ENCODE measurements at regions not wholly inside any gene's neighbourhood (a gene's known extent, or its start where the extent isn't known, plus 50 kb on each side); places are given as distances from the start of the nearest gene placed in this dataset.

DNA sequence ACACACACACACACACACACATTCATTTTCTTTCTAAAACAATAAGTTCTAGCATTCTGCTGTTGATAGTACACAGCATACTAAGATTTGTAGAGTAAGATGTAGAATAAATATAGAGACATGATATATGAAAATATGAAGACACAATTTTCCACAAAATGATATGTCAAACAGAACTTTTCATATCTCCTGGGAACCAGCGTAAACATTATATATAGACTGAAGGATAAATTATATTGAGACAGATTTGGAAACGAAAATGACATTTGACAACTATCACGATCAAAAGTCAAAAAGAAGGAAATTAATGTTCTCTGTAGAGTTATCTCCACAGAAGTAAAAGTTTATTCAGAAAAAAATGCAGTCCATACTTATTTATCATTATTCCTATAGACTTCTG lies 1605.7 kb upstream of the SLC10A2 start:
- peaks cover 24% of the 10 kb centered on the region; the same call in 1 of the 2 replicates for H3K9me3 Mint-ChIP-seq
- no peak overlapping the region for H3K4me3 Mint-ChIP-seq
- H3K4me1 Mint-ChIP-seq (ENCODE audit: low read depth), result no peaks in the 10 kb centered on the region
- H3K27me3 Mint-ChIP-seq (ENCODE audit: insufficient read depth), result no peaks in the 10 kb centered on the region
- H3K27ac Mint-ChIP-seq, result no peak overlapping the region
- DNase-seq, result no peak
- H3K36me3 Mint-ChIP-seq (ENCODE audit: low read depth), result no peaks in the 10 kb centered on the region
- TF ChIP-seq, protein P1, sequence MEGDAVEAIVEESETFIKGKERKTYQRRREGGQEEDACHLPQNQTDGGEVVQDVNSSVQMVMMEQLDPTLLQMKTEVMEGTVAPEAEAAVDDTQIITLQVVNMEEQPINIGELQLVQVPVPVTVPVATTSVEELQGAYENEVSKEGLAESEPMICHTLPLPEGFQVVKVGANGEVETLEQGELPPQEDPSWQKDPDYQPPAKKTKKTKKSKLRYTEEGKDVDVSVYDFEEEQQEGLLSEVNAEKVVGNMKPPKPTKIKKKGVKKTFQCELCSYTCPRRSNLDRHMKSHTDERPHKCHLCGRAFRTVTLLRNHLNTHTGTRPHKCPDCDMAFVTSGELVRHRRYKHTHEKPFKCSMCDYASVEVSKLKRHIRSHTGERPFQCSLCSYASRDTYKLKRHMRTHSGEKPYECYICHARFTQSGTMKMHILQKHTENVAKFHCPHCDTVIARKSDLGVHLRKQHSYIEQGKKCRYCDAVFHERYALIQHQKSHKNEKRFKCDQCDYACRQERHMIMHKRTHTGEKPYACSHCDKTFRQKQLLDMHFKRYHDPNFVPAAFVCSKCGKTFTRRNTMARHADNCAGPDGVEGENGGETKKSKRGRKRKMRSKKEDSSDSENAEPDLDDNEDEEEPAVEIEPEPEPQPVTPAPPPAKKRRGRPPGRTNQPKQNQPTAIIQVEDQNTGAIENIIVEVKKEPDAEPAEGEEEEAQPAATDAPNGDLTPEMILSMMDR (IDR thresholded peaks at IDR 0.05), result no peak

DNA sequence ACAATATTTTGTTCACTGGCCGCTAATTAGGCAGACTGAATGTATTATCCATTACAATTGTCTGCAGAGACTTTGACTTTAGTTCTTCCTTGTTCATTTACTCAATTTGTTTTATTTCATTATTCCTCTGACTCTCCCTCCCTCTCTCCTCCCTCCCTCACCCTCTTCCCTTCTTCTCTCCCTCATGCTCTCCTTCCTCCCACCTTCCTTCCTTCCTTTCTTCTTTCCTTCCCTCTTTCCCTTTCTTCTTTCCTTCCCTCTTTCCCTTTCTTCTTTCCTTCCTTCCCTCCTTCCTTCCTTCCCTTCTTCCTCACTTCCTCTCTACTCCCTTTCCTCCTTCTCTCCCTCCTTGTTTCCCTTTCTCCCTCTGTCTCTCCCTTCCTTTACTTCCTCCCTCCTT lies 1591.0 kb upstream of the SLC10A2 start:
- H3K9me3 Mint-ChIP-seq, result peaks cover 7% of the 10 kb centered on the region; the same call in 1 of the 2 replicates
- no peaks in the 10 kb centered on the region for H3K27me3 Mint-ChIP-seq (ENCODE audit: insufficient read depth)
- TF ChIP-seq, protein P1 (IDR thresholded peaks at IDR 0.05), result no peak
- no peak overlapping the region for H3K27ac Mint-ChIP-seq
- no peaks in the 10 kb centered on the region for H3K4me1 Mint-ChIP-seq (ENCODE audit: low read depth)
- no peak overlapping the region for H3K4me3 Mint-ChIP-seq
- no peak for DNase-seq
- no peaks in the 10 kb centered on the region for H3K36me3 Mint-ChIP-seq (ENCODE audit: low read depth)

DNA sequence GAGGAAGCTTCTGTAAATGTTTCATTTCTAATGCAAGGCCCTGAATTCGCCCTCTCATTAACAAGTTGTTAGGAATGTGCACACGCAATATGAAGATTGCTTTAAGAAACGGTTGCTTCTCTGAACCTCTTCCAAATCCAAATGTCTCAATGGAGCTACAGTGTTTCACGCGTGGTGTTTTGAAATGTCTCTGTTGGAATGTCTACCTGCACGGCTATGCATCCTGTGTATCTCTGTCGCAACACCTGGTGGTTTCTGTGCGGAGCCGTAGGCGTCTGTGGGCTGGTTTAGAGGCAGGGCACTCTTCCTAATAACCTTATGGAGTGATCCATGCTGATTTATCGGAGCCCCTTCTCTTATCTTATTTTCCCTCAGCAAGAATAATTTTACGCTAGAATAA lies 1584.2 kb upstream of the SLC10A2 start:
- TF ChIP-seq, protein P1 (IDR thresholded peaks at IDR 0.05), result no peak
- H3K4me3 Mint-ChIP-seq, result no peak overlapping the region
- no peaks in the 10 kb centered on the region for H3K27me3 Mint-ChIP-seq (ENCODE audit: insufficient read depth)
- H3K9me3 Mint-ChIP-seq, result peaks cover 13% of the 10 kb centered on the region
- H3K36me3 Mint-ChIP-seq (ENCODE audit: low read depth), result no peaks in the 10 kb centered on the region
- no peak for DNase-seq
- no peaks in the 10 kb centered on the region for H3K4me1 Mint-ChIP-seq (ENCODE audit: low read depth)
- H3K27ac Mint-ChIP-seq, result no peak overlapping the region

DNA sequence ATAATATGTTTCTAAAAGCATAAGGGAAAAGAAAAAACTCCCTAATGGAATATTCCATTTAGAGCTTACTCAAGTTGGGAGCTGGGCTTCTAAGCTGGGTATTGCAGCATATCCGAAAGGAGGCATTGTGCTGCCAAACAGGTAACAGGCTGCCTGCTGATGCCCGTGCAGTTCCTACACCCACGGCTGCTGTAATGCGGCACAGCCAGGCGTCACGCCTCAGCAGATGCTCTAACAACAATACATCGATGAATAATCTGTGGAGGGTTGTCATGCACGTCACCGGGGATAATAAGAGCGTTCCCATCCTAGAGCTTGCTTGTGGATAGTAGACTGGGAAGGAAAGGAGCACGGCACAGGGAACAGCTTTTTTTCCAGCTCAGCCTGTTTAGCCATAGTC lies 1582.1 kb upstream of the SLC10A2 start:
- no peak overlapping the region for H3K27ac Mint-ChIP-seq
- no peak overlapping the region for H3K4me3 Mint-ChIP-seq
- DNase-seq, result no peak
- TF ChIP-seq, protein P1 (IDR thresholded peaks at IDR 0.05), result no peak
- no peaks in the 10 kb centered on the region for H3K27me3 Mint-ChIP-seq (ENCODE audit: insufficient read depth)
- no peaks in the 10 kb centered on the region for H3K36me3 Mint-ChIP-seq (ENCODE audit: low read depth)
- H3K4me1 Mint-ChIP-seq (ENCODE audit: low read depth), result no peaks in the 10 kb centered on the region
- H3K9me3 Mint-ChIP-seq, result peaks cover 9% of the 10 kb centered on the region

DNA sequence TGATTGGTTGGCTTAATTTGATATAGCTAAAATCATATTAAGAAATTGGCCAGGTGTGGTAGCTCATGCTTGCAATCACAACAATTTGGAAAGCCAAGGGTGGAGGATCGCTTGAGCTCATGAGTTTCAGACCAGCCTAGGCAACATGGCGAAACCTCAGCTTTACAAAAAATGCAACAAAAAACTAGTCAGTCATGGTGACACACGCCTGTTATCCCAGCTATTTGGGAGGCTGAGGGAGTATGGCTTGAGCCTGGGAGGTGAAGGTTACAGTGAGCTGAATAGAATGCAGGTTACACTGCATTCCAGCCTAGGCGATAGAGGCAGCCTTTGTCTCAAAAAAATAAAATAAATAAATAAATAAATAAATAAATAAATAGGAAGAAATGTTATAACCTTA lies 1579.6 kb upstream of the SLC10A2 start:
- no peak overlapping the region for H3K4me3 Mint-ChIP-seq
- H3K4me1 Mint-ChIP-seq (ENCODE audit: low read depth), result no peaks in the 10 kb centered on the region
- no peak overlapping the region for H3K27ac Mint-ChIP-seq
- H3K36me3 Mint-ChIP-seq (ENCODE audit: low read depth), result no peaks in the 10 kb centered on the region
- H3K9me3 Mint-ChIP-seq, result peaks cover 11% of the 10 kb centered on the region
- no peak for DNase-seq
- H3K27me3 Mint-ChIP-seq (ENCODE audit: insufficient read depth), result no peaks in the 10 kb centered on the region
- TF ChIP-seq, protein P1 (IDR thresholded peaks at IDR 0.05), result no peak

DNA sequence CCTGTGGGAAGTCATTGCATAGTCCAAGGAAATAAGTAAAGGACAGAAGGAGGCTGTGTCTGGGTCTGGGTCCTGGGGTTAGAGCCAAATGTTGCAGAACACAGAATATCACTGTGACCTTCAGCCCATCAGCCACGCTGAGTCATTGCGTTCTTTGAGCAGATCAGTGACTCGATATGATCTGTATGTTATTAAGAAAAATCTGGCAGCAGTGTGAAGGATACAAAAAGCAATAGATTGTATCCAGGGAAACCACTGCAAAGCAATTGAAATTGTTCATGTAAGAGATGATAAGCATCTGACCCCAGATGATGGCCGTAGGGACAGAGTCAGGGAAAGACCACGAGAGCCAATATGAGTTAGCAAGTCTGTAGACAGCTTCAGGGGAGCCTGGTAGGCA lies 1575.1 kb upstream of the SLC10A2 start:
- TF ChIP-seq, protein P1 (IDR thresholded peaks at IDR 0.05), result no peak
- H3K36me3 Mint-ChIP-seq (ENCODE audit: low read depth), result no peaks in the 10 kb centered on the region
- H3K9me3 Mint-ChIP-seq, result peaks cover 8% of the 10 kb centered on the region; the same call in 1 of the 2 replicates
- no peaks in the 10 kb centered on the region for H3K4me1 Mint-ChIP-seq (ENCODE audit: low read depth)
- H3K27me3 Mint-ChIP-seq (ENCODE audit: insufficient read depth), result peaks cover 1% of the 10 kb centered on the region; the same call in 1 of the 2 replicates
- no peak for DNase-seq
- no peak overlapping the region for H3K4me3 Mint-ChIP-seq
- H3K27ac Mint-ChIP-seq, result no peak overlapping the region
